Stimulated activated CD4-positive, alpha-beta T cell treated with anti-CD3 and anti-CD28 coated beads, Interleukin-15, amount 100 ng/mL, for 1 hour (primary cell): ENCODE measurements at regions not wholly inside any gene's neighbourhood (a gene's known extent, or its start where the extent isn't known, plus 50 kb on each side); places are given as distances from the start of the nearest gene placed in this dataset.
A peak's percentile ranks its signal among the peaks of the same experiment; 100 is the strongest.
"Not testable (repeated sequence)": the region's sequence is repeated elsewhere in the genome, so short reads cannot be mapped to it uniquely, and the experiment has no call there.

Source experiments
- DNase-seq, 2 donors: peaks; one replicate each; pipeline ENCODE4 v3.0.0-alpha.2; 2020; ENCODE audit warnings: low read depth in 1 of 2, low spot score in 1 of 2

- DNase-seq = no peak
These were observed 92.6 kb upstream of the NDUFV2 start for GRCh38 chr18:9009703-9010488.

- no peak for DNase-seq
These were observed 91.1 kb upstream of the NDUFV2 start for GRCh38 chr18:9011431-9011830.

DNA sequence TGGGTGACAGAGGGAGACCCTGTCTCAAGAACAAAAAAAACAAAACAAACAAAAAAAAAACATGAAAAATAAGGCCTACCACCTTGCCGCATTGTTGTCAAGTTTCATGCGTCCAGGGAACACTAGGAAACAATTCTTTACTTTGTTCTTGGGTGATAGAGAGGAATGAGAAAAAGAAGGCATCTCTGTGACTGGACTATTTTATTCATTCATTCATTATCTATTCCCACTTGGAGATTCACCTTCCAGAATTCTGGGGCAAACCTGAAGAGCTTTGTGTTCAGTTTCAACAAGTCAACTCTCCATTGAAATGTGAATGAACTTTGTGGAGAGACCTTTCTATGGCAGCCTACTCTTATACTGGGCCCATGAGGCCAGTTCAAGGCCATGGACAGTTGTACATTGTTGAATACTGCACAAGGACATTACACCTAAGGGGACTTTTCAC is 88.5 kb upstream of the NDUFV2 start:
- DNase-seq = no peak

DNA sequence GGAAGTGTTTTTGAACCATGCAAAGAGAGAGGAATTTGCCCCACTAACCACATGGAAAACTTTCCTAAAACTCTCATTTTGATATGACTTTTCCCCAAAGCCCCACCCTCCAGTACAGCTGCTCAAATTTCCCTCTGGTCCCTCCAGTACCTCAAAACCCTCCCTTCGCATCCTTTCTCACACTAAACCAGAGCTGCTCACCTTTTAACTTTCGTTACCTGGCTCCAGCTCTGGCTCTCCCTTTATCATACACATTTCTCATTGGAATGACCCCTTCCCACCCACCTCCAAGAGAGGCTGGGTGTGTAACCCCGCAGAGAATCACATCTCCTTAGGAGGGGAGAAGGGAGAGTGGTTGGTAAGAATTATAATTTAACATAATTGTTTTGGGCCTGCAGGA is 86.8 kb upstream of the NDUFV2 start:
- DNase-seq = no peak

DNA sequence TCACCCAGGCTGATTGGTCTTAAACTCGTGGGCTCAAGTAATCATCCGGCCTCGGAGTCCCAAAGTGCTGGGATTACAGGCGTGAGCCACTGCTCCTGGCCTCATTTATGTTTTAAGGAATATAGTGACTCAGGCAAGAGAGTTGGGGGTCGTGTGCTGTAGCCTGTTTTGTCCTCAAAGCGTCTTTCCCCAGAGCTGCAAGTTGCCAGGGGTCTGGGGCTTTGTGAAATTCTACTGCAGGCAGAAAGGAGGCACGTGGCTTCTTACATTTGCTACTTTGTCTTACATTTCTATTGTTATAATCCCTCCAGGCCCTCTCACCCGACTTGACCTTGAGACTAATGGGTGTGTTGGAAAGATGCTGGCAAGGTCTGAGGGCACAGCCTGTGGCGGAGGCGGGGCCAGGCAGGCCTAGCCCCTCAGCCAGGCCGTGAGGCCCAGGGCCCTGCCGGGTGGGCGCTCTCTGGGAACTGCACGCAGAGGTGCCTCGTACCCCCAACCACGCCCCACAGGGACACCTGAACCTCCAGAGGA is 85.8 kb upstream of the NDUFV2 start:
- DNase-seq = no peak

- peak; percentile 4 to 56 for DNase-seq
These were observed 85.2 kb upstream of the NDUFV2 start for GRCh38 chr18:9017167-9017904.

DNA sequence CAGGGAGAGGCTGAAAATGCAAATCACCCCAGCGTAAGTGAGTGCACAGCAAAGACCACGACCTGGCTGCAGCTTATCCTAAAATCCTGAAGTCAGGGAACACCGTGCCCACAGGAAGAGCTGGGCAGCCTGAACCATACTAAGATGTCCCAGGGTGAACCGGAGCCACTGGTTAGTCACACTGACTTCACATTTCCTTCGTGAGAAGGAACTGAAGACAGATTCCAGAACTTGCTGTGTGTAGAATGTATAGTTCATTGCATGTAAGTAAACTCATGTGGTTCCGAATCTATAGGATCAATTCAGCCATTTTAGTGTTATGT is 84.6 kb upstream of the NDUFV2 start:
- DNase-seq = no peak

DNA sequence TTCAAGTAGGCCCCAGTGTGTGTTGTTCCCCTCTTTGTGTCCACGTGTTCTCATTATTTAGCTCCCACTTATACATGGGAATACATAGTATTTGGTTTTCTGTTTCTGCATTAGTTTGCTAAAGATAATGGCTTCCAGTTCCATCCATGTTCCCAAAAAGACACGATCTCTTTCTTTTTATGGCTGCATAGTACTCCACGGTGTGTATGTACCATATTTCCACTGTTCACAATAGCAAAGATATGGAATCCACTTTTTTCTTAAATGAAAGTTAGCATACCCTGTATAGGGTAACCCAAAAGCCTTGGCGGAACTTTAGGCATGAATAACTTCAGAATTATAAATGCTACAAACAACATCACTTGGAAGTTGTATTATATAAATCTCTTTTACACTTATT is 83.4 kb upstream of the NDUFV2 start:
- DNase-seq = no peak

- no peak for DNase-seq
These were observed 82.3 kb upstream of the NDUFV2 start for GRCh38 chr18:9020221-9020620.

DNA sequence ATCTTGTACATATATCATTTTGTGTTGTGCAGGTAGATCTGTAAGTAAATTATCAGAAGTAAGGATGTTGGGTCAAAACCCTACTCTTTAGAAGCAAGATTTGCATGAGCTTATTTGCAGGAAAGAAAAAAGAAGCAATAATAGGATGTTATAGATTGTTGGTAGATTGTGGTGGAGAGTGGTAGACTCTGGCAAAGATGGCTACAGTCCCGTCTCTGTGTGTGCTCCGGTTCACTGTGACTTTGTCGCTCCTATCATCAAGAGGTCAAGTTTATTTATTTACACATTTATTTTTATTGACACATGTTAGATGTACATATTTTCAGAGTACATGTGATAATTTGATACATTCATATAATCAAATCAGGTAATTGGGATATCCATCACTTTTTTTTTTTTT is 81.0 kb upstream of the NDUFV2 start:
- no peak for DNase-seq

DNA sequence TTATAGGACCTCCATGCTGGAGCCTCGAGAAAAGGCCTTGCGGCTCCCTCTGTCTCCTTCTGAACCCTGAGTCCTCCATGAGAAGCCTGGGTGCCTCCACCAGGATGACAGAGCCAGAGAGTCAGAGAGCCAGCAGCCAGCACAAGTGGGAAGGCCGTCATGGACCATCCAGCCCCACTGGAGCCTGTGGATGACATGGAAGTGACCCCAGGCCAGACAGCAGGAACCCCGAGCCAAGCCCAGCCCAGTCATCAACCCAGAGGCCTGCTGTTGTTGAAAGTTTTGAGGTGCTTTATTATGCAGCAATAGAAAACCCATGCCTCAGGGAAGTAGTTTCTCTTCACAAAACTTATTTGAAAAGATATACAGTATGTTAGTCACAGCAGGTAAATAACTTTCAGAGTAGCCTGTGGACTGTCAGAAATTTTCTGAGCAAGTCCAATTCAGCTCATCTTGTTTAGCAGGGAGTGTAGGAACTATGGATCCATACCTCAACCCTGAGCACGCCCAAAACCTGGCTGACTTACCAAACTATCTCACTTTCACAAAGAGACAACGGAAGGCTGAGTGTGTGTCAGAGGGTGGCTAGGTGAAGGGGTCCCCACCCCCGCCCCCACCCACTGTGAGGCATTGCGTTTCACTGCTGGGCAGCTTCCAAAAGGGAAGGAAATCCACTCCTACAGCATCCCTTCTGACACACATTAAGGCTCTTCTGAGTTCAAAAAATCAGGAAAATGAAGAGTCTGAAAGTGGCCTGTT is 79.9 kb upstream of the NDUFV2 start:
- DNase-seq = no peak

DNA sequence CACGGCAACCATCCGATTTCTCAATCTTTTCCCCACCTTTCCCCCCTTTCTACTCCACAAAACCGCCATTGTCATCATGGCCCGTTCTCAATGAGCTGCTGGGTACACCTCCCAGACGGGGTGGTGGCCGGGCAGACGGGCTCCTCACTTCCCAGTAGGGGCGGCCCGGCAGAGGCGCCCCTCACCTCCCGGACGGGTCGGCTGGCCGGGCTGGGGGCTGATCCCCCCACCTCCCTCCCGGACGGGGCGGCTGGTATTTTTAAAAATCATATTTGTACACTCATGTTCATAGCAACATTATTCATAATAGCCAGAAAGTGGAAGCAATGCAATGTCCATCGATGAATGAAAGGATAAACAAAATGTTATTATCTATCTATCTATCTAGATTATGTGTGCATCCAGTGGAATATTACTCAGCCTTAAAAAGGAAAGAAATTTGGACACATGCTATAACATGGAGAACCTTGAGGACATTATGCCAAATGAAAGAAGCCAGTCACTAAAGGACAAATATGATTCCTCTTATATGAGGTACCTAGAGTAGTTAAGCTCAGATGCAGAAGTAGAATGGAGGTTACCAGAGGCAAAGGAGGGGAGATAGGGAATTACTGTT is 78.4 kb upstream of the NDUFV2 start:
- DNase-seq = not testable (repeated sequence)

DNA sequence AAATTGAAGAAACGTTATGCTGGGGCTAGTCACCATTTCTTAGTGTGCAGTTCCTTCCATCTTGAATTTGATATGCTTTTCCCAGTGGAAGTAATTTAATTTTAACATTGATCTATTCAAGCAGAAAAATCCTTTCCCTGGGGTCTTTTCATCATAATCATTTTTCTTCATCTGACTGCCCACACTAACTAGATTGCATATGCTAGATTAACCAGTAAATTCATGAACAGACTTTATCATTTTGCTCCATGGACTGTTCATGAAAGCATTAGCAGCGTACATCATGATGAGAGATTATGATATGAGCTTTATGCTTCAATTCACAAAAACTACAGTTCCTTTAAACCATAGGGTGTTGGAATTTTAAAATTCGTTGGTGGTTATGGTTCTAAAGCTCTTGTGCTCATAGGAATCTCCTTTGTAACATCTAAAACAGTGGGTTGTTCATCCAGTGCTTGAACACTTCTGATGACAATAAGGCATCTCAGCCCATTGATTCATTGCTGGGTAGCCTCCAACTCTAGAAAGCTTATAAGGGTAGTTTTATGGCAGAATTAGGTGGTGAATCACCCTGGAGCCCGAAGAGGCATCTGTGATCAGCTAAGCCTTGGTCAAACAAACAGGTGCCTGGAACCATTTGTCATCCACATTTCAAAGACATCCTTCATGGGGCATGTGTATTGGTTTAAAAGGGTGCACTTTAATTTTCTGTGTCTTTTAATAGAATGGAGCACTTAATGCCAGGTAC is 77.2 kb upstream of the NDUFV2 start:
- DNase-seq = no peak

GRCh38 chr18:9029131-9029530 is 73.4 kb upstream of the NDUFV2 start:
- no peak for DNase-seq

- DNase-seq = no peak
These were observed 70.0 kb upstream of the NDUFV2 start for GRCh38 chr18:9032519-9032918.

DNA sequence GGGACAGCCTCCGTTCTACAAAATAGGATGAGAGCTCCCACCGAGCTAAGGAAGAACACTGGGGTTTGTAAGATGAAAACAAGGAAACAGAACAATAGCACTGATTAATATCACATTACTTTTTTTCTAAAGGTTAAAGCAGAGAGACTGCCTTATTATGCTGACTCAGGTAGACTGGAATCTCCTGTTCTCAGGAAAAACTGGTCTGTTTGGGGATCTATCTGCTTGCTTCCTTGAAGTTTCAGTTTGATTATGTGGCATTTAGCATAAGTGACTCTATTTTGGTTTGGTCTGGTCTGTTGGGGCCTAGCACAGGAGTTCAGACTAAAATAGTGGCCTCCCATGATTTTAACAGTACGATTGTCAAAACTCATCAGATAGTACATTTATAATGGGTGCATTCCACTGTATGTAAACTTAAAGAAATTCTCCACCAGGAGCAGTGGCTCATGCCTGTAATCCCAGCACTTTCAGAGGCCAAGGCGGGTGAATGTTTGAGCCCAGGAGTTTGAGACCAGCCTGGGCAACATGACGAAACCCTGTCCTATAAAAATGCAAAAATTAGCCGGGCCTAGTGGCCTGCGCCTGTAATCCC is 64.1 kb upstream of the NDUFV2 start:
- no peak for DNase-seq

GRCh38 chr18:9039441-9040071 is 62.9 kb upstream of the NDUFV2 start:
- no peak for DNase-seq

DNA sequence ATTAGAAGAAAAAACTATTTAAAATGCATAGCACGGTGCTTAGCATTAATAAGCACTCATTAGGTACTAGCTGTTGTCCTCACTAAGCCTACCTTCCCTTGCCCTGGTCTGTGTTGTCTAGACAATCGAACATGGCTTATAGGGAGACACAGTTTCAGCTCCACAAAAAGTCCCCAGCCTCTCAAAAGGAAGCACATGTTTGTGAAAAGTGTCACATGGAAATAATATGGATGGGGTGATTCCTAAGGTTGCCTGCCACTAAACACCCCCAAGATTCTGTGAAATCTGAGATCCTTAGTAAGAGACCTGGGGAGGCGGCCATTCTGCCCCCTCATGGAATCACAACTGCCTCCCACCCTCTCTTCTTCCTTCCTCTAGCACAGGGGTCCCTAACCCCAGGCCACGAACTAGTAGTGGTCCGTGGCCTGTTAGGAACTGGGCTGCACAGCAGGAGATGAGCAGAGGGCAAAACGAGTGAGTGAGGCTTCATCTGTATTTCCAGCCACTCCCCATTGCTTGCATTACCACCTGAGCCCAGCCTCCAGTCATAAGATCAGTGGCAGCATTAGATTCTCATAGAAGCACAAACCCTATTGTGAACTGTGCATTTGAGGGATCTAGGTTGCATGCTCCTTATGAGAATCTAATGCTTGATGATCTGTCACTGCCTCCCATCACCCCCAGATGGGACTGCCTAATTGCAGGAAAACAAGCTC is 59.6 kb upstream of the NDUFV2 start:
- no peak for DNase-seq

GRCh38 chr18:9043581-9043980 is 58.9 kb upstream of the NDUFV2 start:
- DNase-seq = no peak
